ENCODE measurements at regions not wholly inside any gene's neighbourhood (a gene's known extent, or its start where the extent isn't known, plus 50 kb on each side); places are given as distances from the start of the nearest gene placed in this dataset.

GRCh38 chr2:176589825-176590440 lies 320.7 kb downstream of the MTX2 start (continued):
- TF ChIP-seq STAT6 (CRISPR knock-in tag; conservative IDR thresholded peaks at IDR 0.05; ENCODE audit: low read depth) (no peak), USF1 (CRISPR knock-in tag; IDR thresholded peaks at IDR 0.05) (no peak), PREB (CRISPR knock-in tag; IDR thresholded peaks at IDR 0.05; ENCODE audit: borderline replicate concordance) (no peak), EMX1 (CRISPR knock-in tag; IDR thresholded peaks at IDR 0.05) (no peak), ATF2 (CRISPR knock-in tag; IDR thresholded peaks at IDR 0.05; ENCODE audit: borderline replicate concordance, low read depth) (no peak), ZNF416 (CRISPR knock-in tag; IDR thresholded peaks at IDR 0.05) (no peak), GTF2I (CRISPR knock-in tag; conservative IDR thresholded peaks at IDR 0.05) (no peak), FOXP4 (CRISPR knock-in tag; IDR thresholded peaks at IDR 0.05) (no peak), ZNF532 (CRISPR knock-in tag; IDR thresholded peaks at IDR 0.05; ENCODE audit: borderline replicate concordance) (no peak)

- H3K27me3 Mint-ChIP-seq (ENCODE audit: low read depth), result no peaks in the 10 kb centered on the region
- H3K4me1 Mint-ChIP-seq, result no peaks in the 10 kb centered on the region
- H3K36me3 Mint-ChIP-seq, result no peaks in the 10 kb centered on the region
- ATAC-seq (no peak), DNase-seq (ENCODE audit: low spot score) (no peak)
- H3K9me3 Mint-ChIP-seq, result no peaks in the 10 kb centered on the region
- H3K27ac Mint-ChIP-seq, result no peak overlapping the region
- ChIA-PET CTCF (interaction anchor here (1.2 kb wide), 1 partner anchor 38 kb away, joined by 3 read pairs; no protein-coding TSS in a partner anchor), POLR2A (no interaction called here)
- H3K4me3 Mint-ChIP-seq, result no peak overlapping the region
- TF ChIP-seq AFF4 (CRISPR knock-in tag; IDR thresholded peaks at IDR 0.05; ENCODE audit: borderline replicate concordance) (no peak), IRF2 (CRISPR knock-in tag; IDR thresholded peaks at IDR 0.05; ENCODE audit: borderline replicate concordance, low read depth) (no peak), ZNF219 (CRISPR knock-in tag; IDR thresholded peaks at IDR 0.05; ENCODE audit: borderline replicate concordance) (no peak), PRDM15 (CRISPR knock-in tag; IDR thresholded peaks at IDR 0.05) (no peak), FOXP1 (CRISPR knock-in tag; IDR thresholded peaks at IDR 0.05; ENCODE audit: borderline replicate concordance) (no peak)
Measured at GRCh38 chr2:176592216-176592615, 323.0 kb downstream of the MTX2 start.

Data from WTC11 (cell line).